Endothelial cell of umbilical vein (primary cell): ENCODE measurements at regions not wholly inside any gene's neighbourhood (a gene's known extent, or its start where the extent isn't known, plus 50 kb on each side); places are given as distances from the start of the nearest gene placed in this dataset.

Source experiments
- BruUV-seq: library from RNA; stranded (reverse); fragments of 400-500 nt; replicated peaks from 2 replicates; lab custom pipeline; 2021; lab: Mats Ljungman, UMichigan
- CTCF ChIA-PET: fragments of 300-600, 350-600 bp; sonication (Branson Sonifier 250); formaldehyde crosslinking; loops from one replicate; lab custom pipeline; 2021; ENCODE audit warnings: antibody characterized with exemption, inconsistent platforms; lab: Charles Lee
- POLR2A ChIA-PET: fragments of 300-600, 350-600 bp; sonication (Branson Sonifier 250); formaldehyde crosslinking; loops from one replicate; lab custom pipeline; 2021; ENCODE audit warnings: antibody characterized with exemption, inconsistent platforms; lab: Charles Lee
- DNase-seq: peaks from one replicate; pipeline ENCODE4 v3.0.0-alpha.2; 2011; ENCODE audit warnings: low read depth, low spot score
- FAIRE-seq: peaks from 2 replicates; lab custom pipeline; 2011; peaks lifted over from hg19 to GRCh38; lab: Jason Lieb, UNC
- H2AFZ ChIP-seq: 2 replicates; pipeline ENCODE4 v1.6.0; 2012; ENCODE audit warnings: low read depth, low read length, control low read depth, inconsistent platforms
- H3K27ac ChIP-seq: 2 replicates; pipeline ENCODE4 v1.5.1; 2011; ENCODE audit warnings: low read depth, mild to moderate bottlenecking, control low read depth, low read length, moderate library complexity; ENCODE audit not compliant: insufficient read depth
- H3K27me3 ChIP-seq, 2 experiments: 2 replicates each; pipeline versions ENCODE4 v1.6.0 to v1.6.1; 2011; ENCODE audit warnings: low read length in 2 of 2, mixed read lengths in 1 of 2; ENCODE audit not compliant: control insufficient read depth in 2 of 2, insufficient read depth in 2 of 2
- H3K36me3 ChIP-seq, 2 experiments: 2 replicates in 1 of 2; 3 replicates in 1 of 2; pipeline ENCODE4 v1.5.1; 2011; ENCODE audit warnings: low read length in 2 of 2, mild to moderate bottlenecking in 1 of 2, moderate library complexity in 1 of 2; ENCODE audit not compliant: control insufficient read depth in 2 of 2, insufficient read depth in 2 of 2; ENCODE audit errors: extremely low read depth in 1 of 2
- H3K4me1 ChIP-seq: 3 replicates; pipeline ENCODE4 v1.5.1; 2011; ENCODE audit warnings: mild to moderate bottlenecking, low read length; ENCODE audit not compliant: control insufficient read depth, insufficient read depth; ENCODE audit errors: extremely low read depth
- H3K4me2 ChIP-seq: 2 replicates; pipeline ENCODE4 v1.6.1; 2011; ENCODE audit warnings: low read length, control low read depth, mixed read lengths; ENCODE audit not compliant: insufficient read depth
- H3K4me3 ChIP-seq, 3 experiments: fragments of 200-600 bp in 1 of 3; sonication (generic), shearing (Covaris generic) in 1 of 3; replicated peaks in 1 of 3; 2 replicates each; pipeline ENCODE4 v1.5.1; 2011 to 2016; ENCODE audit warnings: control low read depth in 3 of 3, low read length in 3 of 3, mild to moderate bottlenecking in 2 of 3, inconsistent platforms in 1 of 3, low read depth in 1 of 3, moderate library complexity in 1 of 3; ENCODE audit not compliant: insufficient read depth in 1 of 3
- H3K79me2 ChIP-seq: 2 replicates; pipeline ENCODE4 v1.6.0; 2012; ENCODE audit warnings: low read length, inconsistent platforms; ENCODE audit not compliant: control insufficient read depth, insufficient read depth
- H3K9ac ChIP-seq: replicated peaks from 2 replicates; pipeline ENCODE3; 2011; ENCODE audit warnings: low read length, control low read depth; ENCODE audit not compliant: insufficient read depth; ENCODE audit errors: extremely low read depth
- H3K9me1 ChIP-seq: replicated peaks from 3 replicates; pipeline ENCODE4 v1.6.0; 2011; ENCODE audit warnings: mild to moderate bottlenecking, low read length; ENCODE audit not compliant: control insufficient read depth, insufficient read depth; ENCODE audit errors: extremely low read depth
- H3K9me3 ChIP-seq: replicated peaks from 2 replicates; pipeline ENCODE4 v1.5.1; 2012; ENCODE audit warnings: low read length, inconsistent platforms; ENCODE audit not compliant: control insufficient read depth, insufficient read depth
- H4K20me1 ChIP-seq: replicated peaks from 2 replicates; pipeline ENCODE3; 2011; ENCODE audit warnings: mild to moderate bottlenecking, low read length; ENCODE audit not compliant: control insufficient read depth, insufficient read depth; ENCODE audit errors: extremely low read depth
- CTCF ChIP-seq, 2 donors: IDR thresholded peaks; 1 replicate in 1 of 2; 2 replicates in 1 of 2; pipeline ENCODE4 v1.5.1; 2011; ENCODE audit warnings: low read length in 2 of 2, mild to moderate bottlenecking in 2 of 2, moderate library complexity in 2 of 2, control low read depth in 1 of 2, inconsistent platforms in 1 of 2, low read depth in 1 of 2; ENCODE audit not compliant: insufficient read depth in 1 of 2; ENCODE audit errors: extremely low read depth in 1 of 2
- EZH2 ChIP-seq: IDR thresholded peaks from 2 replicates; pipeline ENCODE4 v1.6.1; 2012; ENCODE audit warnings: borderline replicate concordance, low read depth, mild to moderate bottlenecking, moderate library complexity, low read length, inconsistent platforms; ENCODE audit not compliant: severe bottlenecking
- FOS ChIP-seq: IDR thresholded peaks from 2 replicates; pipeline ENCODE4 v1.6.1; 2011; ENCODE audit warnings: mild to moderate bottlenecking, low read length, moderate library complexity, borderline replicate concordance; ENCODE audit not compliant: insufficient read depth
- GATA2 ChIP-seq: IDR thresholded peaks from 2 replicates; pipeline ENCODE4 v1.7.0; 2011; ENCODE audit warnings: low read depth, mild to moderate bottlenecking, moderate library complexity, mixed read lengths, low read length; ENCODE audit not compliant: insufficient read length, insufficient read depth
- JUN ChIP-seq: IDR thresholded peaks from 2 replicates; pipeline ENCODE4 v1.6.1; 2011; ENCODE audit warnings: borderline replicate concordance, low read depth; ENCODE audit not compliant: insufficient read length, insufficient read depth
- MAX ChIP-seq: IDR thresholded peaks from 2 replicates; pipeline ENCODE4 v1.6.1; 2011; ENCODE audit not compliant: insufficient read depth, insufficient read length
- MYC ChIP-seq: IDR thresholded peaks from one replicate; pipeline ENCODE4 v1.6.1; 2011; ENCODE audit warnings: mild to moderate bottlenecking, low read depth, low read length
- POLR2A ChIP-seq: IDR thresholded peaks from 2 replicates; pipeline ENCODE4 v1.6.1; 2012; ENCODE audit warnings: low read depth, mild to moderate bottlenecking, control low read depth, low read length
- POLR2AphosphoS5 ChIP-seq: IDR thresholded peaks from 2 replicates; pipeline ENCODE4 v1.6.1; 2012; ENCODE audit warnings: low read depth, mild to moderate bottlenecking, control low read depth, low read length, moderate library complexity; ENCODE audit not compliant: insufficient read depth
- dilution Hi-C: fragments of 300-500 bp; cut with MboI; formaldehyde crosslinking; loops from one replicate; pipeline ENCODE4 v1.15.0; 2019; ENCODE audit warnings: low sequenced_read_pairs; ENCODE audit not compliant: extremely low pct_ligation_motif_present
- intact Hi-C: fragments of 100-400 bp; cut with micrococcal nuclease; formaldehyde crosslinking; loops from one replicate; pipeline ENCODE4 v1.10.0; 2022

- Histone ChIP-seq H3K9me3 (no peaks in the 10 kb centered on the region), H3K9ac (no peak overlapping the region), H3K4me3 (no peak overlapping the region), H3K27ac (no peak overlapping the region), H3K79me2 (no peaks in the 10 kb centered on the region), H4K20me1 (no peaks in the 10 kb centered on the region), H3K4me2 (no peak overlapping the region), H3K27me3 (no peaks in the 10 kb centered on the region), H3K4me1 (no peaks in the 10 kb centered on the region), H2AFZ (no peak overlapping the region), H3K9me1 (no peaks in the 10 kb centered on the region), H3K36me3 (no peaks in the 10 kb centered on the region)
- dilution Hi-C loops (no loop called here), intact Hi-C loops (no loop called here)
- ChIA-PET POLR2A (no interaction called here), CTCF (no interaction called here)
- DNase-seq (no peak), FAIRE-seq (no peak)
- TF ChIP-seq POLR2A (no peak), MYC (no peak), FOS (no peak), JUN (no peak), POLR2AphosphoS5 (no peak), CTCF (IDR thresholded peaks at IDR 0.05; ENCODE audit: extremely low read depth in 1 of 2, insufficient read depth in 1 of 2, low read depth in 1 of 2, low read length in 2 of 2) (no peak), EZH2 (no peak), GATA2 (no peak), MAX (no peak)
- BruUV-seq: no TSS peak
Measured at GRCh38 chr4:32601848-32602247, 1881.7 kb downstream of the PCDH7 start.
